ENCODE measurements at regions not wholly inside any gene's neighbourhood (a gene's known extent, or its start where the extent isn't known, plus 50 kb on each side); places are given as distances from the start of the nearest gene placed in this dataset.
"Not testable (repeated sequence)": the region's sequence is repeated elsewhere in the genome, so short reads cannot be mapped to it uniquely, and the experiment has no call there.

DNA sequence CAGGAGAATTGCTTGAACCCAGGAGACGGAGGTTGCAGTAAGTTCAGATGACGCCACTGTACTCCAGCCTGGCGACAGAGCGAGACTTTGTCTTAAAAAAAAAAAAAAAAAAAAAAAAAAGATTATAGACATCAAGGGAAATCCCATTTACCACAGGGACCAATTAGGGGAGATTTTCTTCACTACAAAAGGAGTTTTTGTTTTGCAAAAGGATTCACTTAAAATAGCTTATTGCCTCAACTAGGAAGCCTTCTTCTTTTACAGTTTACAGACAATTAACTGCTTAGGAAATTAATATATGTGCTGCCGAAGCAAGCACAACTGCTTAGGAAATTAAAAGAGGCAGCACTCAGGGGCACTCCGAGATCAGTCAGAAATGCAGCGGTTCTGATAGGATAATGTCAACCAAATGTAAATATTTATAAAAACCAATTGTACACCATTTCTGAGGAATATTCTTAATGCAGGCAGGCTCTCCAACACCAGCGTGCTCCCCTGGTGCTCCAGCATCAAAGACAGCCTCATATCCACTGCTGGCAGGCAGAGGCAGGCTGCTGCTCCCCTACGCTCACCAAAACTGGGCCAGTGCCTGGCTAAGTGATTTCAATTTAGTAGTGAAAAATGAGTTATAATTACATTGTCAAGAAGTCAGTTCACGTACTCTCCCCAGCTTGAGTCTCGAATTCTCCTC lies 107.9 kb upstream of the RAB4A start:
- DNase-seq, result no peak

DNA sequence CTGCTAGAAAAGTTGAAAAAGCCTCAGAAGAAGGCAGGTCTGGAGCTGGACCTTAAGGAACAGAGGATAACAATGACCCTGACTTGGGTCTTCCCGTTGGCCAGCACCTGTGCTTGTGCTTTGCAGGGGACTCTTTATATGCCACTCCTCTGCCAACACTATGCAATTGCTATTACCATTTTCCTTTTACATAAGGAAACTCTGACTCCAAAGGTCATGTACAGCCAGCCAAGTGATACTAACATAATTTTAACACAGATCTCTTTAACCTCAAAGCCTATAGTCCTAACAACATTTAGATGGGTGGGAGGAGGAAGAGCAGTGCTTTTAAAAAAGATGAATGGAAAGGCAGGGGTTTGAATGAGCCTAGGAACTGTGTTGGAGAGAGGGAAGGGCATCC lies 106.6 kb upstream of the RAB4A start:
- DNase-seq, result no peak

DNA sequence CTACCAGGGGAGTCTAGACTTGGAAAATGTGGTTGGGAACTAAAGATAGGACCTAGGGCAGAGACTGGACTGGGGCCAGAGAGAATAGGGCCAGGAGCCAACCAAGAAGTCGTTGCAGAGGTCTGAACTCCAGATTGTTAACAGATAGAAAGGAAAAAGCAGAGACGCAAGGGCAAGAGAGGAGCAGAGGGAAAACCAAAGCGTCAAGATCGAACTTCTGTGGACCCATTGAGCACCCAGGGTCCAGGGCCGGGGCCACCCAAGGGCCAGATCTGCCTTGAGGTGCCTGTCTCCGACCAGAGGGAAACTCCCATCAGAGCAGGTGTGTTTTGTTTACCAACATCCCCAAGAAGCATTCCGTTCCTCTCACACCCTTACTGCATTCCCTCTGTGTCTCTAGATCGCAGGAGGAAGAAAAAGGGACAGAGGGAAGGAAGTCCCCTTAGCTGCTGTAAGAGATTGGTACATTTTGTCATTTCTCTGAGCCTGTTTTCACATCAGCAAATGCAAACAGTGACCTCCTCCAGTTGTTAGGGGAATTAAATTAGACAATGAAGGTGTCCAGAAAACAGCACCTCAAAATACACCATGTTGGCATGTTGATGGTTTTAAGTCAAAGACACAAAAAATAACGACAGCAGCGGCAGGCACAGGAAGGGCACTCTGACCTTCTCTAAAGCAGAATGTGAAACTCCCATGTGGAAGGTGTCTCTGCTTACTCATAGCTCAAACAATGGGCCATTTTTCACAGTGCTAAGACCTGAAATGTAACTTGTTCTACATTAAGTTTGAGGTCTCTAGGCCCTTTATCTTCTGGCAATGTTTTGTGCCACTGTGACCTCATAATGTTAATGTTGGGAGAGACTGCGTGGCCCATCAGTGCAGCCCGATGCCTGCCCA lies 105.8 kb upstream of the RAB4A start:
- DNase-seq, result no peak

DNA sequence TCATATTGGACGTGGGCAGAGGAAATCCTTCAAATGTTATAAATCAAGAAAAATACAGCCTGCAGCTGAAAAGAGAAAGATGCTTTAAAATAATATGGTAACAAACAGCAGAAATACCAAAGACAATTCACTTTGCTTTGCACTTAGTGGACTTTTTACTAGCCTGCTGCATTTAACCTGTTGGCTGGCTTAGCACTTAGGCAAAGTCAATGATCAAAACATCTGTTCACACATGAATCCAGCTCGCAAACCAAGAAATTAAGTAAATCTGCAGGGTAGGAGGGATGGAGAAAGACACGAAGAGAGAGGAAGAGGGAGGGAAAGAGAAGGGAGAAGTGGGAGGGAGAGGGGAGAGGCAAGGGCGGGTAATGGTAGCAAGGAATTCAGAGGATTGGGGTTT lies 103.6 kb upstream of the RAB4A start:
- DNase-seq, result no peak

DNA sequence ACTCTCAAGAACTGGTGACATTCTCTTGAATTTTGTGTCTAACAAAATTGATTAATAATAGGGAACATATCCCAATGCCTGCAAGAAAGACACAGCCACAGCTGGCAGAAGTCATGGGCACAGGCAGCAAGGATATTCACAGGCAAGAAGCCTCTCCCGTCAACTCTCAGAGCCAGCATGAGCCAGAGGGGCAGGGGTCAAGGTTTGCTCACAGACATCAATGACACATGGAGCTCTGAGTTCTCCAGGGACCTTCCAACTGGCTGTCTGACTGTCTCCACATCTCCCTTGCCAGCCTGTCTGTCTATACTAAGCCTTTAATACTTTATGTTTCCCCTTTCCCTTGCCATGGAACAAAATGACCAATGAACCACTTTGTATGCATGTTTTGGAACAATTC lies 101.5 kb upstream of the RAB4A start:
- no peak for DNase-seq

DNA sequence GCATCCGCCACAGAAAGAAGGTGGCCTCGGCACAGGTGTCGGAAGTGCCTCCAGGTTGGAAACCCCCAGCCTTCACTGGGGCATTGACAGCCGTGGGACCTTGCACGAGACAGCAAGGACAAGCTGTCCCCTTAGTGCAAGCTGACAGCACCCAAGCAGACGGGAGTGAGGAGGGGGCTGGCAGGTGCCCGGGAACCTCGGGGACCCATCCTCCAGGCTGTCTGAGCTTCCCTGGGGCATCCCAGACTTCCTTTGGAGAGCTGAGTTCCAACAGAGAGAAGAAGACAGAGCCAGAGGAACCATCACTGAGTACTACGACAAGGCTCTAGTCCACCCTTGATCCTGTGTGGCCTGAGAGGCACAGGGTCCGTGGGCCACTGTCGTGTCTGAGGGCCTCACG lies 100.6 kb upstream of the RAB4A start:
- no peak for DNase-seq

DNA sequence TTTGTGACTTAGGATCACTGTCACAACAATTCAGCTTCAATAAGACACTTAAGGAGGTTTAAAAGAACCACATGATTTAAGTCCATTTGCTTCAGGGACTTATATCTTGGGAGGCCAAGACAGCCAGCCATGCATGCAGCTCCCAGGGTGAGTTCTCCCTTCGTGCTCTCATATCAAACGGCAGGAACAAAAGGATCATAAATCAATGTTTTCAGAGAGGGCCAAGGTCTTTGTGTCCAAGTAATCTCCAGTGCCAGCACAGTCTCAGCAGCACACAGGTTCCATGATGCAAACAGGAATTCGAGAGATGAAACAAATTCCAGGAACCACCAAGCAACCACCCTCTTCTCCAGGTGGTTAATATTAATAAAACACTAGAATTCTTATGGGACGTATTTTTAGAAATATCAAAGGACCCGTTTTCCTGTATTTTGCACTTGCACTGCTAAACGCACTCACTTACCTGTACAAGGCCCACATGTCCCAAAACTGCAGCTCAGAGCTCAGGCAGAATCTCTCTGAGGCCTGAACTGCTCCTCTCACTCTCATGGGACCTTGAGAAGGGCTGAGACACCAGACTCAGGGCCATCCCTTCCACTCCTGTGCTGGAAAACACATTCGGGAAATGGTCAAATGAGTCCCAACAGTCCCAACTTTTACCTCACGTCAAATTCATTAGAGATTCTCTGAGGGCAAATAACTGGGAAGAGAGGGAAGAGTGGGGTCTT lies 100.0 kb upstream of the RAB4A start:
- no peak for DNase-seq

DNA sequence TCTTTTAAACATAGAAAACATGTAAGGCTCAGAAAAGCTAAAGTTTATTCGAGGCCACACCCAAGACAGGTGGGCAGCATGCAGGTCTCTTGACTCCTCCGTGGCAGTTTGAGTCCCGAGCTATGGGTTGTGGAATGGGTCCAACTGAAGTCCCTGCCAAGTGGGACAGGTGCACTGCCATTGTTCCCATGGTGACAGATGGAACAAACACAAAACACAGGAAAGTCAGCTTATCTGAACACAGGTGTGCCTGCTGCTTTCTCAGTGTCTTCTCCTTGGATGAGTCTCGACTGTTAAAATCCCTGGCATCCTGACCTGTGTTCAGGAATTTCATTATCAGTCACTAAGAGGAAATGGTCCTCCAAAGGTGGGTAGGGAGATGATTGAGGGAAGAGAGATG lies 99.0 kb upstream of the RAB4A start:
- no peak for DNase-seq

DNA sequence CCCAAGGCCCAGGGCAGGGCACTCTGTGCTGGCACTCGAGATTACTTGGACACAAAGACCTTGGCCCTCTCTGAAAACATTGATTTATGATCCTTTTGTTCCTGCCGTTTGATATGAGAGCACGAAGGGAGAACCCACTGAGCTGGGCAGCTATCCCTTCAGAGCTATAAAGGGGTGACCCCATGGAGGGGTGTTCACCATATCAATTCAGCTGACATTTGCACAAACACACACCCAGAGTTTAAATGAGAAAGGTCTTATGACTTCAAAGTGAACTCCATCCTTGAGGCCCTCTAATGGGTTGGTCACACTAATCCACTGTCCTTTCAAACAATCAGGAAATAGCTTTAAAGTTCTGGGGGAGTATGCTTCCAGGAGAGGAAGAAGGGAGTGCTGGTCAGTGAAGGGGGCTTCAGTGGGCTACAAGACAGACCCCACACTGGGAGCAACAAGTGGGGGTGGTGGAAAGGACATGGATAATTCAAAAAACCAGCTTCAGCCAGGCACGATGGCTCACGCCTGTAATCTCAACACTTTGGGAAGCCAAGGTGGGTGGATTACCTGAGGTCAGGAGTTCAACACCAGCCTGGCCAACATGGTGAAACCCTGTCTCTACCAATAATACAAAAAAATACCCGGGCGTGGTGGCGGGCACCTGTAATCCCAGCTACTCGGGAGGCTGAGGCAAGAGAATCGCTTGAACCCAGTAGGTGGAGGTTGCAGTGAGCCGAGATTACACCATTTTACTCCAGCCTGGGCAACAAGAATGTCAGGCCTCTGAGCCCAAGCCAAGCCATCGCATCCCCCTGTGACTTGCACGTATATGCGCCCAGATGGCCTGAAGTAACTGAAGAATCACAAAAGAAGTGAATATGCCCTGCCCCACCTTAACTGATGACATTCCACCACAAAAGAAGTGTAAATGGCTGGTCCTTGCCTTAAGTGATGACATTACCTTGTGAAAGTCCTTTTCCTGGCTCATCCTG lies 97.1 kb upstream of the RAB4A start:
- DNase-seq, result not testable (repeated sequence)

DNA sequence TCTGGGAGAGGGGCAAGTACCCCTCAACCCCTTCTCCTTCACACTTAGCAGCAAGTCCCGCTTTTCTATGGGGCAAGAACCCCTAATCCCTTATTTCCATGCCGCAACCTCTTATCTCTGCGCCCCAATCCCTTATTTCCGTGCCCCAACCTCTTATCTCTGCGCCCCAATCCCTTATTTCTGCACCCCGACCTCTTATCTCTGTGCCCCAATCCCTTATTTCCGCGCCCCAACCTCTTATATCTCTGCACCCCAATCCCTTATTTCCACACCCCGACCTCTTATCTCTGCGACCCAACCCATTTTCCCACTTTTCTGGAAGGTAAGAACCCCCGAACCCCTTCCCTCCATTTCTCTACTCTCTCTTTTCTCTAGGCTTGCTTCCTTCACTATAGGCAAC lies 95.6 kb upstream of the RAB4A start:
- not testable (repeated sequence) for DNase-seq

DNA sequence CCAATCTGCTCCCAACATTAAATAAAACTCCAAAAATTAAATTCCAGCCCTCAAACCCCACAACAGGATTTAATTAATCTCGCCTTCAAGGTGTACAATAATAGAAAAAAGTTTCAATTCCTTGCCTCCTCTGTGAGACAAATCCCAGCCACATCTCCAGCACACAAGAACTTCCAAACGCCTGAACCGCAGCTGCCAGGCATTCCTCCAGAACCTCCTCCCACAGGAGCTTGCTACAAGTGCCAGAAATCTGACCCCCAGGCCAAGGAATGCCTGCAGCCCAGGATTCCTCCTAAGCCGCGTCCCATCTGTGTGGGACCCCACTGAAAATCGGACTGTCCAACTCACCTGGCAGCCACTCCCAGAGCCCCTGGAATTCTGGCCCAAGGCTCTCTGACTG lies 94.5 kb upstream of the RAB4A start:
- not testable (repeated sequence) for DNase-seq

DNA sequence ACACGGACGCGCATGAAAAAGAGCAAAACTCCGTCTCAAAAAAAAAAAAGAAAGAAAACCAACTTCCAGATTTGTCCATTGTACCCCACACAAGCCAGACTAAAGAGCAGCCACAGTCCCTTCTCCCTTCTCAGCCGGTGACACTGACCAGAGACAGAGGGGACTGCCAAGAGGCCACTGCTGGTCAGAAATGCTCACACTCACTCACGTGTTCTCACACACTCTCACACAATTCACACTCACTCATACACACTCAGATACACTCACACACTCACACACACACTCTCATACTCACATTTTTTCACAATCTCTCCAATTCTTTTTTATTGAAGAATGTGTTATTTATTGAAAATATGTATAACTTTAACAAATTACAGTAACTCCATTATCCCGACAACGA lies 90.8 kb upstream of the RAB4A start:
- DNase-seq, result no peak

DNA sequence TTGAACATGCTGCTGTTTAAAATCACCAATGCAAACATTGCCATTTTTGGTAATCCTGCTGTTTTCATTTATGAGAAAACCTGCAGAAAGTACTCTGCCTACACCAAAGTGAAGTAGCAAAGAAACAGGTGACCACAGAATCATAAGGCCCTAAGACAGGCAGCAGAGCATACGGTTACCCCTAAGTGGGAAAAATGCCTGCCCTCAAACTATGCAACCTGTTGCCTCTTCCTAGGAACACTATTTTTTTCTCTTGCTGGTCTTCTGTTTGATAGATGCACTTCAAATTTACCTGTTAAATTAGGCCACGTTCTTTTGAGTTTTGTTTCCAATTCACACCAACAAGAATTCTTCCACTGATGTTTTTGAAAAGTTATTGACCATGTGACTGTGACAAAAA lies 89.5 kb upstream of the RAB4A start:
- no peak for DNase-seq

DNA sequence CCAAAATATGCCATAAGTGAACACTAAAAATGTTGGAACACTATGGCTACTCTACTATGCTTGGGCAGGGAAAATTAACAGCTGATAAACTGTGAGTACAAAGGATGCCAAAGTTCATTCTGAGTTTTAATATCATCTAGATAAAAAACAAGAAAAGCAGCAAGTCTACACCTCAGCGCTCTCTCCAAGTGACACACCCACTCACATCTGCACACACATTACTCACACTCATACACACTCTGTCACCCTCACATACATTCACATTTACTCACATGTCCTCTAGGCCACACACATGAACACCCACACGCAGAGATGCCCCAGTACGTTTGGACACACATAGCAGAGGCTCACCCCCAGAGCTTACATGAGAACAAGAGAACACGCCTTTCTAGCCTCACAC lies 87.3 kb upstream of the RAB4A start:
- DNase-seq, result no peak

DNA sequence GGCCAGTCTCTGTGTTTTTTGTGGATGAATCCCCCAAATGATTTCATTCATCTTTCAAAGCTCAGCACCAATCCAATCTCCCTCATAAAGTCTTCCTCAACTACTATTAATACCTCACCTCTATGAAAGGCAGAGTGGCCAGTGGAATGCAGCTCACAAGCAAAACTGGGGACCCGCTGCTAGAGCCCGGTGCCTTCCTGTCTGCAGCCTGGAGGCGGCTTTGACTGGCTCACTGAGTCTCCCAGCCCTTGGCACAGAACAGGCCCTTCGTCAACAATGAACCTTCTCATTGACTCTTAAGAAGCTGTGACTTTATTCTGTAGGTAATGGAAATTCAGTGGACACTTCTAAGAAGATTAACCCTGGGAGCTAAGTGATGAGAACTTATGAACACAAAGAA lies 86.8 kb upstream of the RAB4A start:
- DNase-seq, result no peak

DNA sequence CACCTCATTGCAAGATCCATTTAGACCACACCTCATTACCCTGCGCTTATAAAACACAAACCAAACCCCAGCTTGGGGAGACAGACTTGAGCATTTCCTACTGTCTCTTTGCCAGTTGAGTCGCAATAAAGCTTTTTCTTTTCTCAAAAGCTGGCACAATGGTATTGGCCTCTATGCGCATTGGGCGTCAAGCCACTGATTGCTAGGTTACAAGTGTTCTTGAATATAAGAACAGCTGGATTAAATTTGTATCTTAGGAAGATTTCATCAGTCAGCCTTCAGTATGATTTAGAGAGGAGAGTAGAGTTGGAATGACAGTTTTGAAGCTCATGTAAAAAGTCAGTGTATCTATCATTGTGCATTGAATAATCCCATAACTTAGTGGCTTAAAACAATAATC lies 84.9 kb upstream of the RAB4A start:
- DNase-seq, result no peak

DNA sequence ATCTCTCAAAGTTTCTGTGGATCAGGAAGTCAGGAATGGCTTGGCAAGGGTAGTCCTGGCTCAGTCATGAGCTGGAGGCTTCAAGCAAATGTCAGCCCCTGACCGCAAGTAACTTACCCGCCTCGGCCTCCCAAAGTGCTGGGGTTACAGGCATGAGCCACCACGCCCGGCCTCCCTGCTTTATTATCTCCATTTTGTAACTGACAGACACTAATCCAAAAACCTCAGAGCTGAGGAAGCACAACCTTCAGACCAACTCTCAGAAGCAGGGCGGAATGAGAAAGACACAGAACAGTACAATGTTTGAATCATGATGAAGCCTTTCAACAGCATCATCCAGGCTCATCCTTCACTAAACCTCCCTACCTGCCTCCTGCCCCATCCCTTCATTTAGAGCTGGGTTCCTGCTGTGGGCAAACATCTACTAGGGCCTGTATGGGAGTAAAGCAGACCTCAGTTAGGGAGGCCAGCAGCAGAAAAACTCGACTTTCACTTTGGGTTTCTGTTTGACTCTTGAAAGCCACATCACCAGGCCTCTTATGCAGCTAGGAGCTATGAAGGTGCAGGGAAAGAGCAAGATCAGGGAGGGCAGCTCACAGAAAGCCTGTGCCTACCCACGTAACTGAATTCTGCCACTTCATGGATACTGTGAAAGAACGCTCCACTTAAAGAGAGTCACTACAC lies 84.4 kb upstream of the RAB4A start:
- no peak for DNase-seq

DNA sequence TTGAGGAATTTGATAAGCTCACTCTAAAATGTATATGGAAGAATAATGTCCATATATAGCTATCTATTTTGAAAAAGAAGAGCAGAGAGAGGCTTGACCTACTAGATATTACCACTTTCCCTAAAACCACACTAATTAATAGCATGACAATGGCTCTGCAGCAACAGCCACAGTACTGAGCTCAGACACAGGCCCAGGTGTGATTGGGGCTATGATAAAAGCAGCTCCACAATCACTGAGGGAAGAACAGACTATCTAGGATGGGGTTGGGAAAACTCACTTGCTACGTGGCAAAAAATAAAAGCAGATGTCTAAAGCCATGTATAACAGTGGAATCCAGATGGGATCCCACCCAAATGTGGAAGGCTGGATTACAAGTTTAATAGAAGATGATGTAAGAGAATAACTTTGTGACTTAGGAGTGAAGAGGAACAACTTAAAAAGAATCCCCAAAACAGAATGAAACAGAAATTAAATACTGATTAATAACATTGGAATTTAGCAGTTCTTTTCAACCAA lies 80.8 kb upstream of the RAB4A start:
- no peak for DNase-seq

DNA sequence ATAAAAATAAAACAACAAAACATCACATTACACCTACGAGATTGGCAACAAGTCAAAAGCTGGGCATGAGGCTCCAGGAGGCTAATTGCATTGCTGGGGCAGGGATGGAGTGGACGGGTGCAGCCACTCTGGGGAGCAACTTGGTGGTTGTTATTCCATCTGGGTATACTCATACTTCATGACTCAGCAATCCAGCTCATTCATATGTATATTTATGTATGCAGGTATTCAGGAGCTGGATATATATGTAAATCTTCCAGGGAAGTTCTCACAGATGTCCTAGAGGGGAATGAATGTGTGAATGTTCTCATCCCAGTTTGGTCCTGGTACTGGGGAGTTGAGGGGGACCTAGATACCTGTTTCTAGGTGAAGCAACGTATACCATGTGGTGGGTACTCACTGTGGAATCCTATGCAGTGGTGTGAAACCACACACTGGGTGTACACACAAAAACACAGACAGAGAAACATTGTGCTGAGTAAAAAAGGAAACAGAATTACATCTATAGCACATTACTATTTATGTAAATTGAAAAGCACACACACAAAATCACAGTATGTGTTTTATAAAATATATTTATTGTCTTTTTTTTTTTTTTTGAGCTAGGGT lies 79.7 kb upstream of the RAB4A start:
- peak; percentile 41 for DNase-seq

DNA sequence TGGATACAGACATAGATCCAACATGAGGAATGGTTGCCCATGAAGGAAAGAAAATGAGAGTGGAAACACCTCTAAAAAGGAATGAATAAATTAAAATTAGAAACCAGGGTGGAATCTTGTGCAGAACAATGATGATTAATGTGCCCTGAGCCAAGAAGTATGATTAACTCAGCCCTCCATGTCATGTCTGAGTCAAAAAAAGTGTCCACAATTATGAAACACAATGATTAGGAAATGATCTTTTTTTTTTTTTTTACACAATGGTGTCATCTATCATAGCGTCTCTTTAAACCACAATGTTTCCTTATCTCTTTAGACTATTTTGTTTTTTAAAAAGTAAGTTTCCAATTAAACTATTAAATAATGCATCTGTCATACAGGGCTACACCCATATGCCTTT lies 78.9 kb upstream of the RAB4A start:
- peak; percentile 60 for DNase-seq

DNA sequence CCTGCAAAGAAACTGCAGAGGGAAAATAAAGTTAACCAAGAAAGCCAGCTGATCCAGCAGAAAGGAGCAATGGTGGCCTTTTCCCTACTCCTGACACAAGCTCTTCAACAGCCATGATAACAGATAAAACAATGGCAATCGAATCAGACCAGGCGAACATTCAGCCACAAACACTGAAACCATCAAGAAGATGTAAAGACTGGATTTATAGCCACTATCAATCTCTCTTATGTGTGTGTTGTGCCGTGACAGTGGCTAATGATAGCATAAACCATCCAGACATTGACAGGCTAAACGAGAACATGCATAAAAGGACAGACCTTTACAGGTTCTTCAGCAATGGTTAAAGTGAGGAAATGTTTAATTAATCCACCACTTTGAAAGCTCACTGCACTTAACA lies 78.1 kb upstream of the RAB4A start:
- DNase-seq, result no peak
